ENCODE measurements at regions not wholly inside any gene's neighbourhood (a gene's known extent, or its start where the extent isn't known, plus 50 kb on each side); places are given as distances from the start of the nearest gene placed in this dataset.

DNA sequence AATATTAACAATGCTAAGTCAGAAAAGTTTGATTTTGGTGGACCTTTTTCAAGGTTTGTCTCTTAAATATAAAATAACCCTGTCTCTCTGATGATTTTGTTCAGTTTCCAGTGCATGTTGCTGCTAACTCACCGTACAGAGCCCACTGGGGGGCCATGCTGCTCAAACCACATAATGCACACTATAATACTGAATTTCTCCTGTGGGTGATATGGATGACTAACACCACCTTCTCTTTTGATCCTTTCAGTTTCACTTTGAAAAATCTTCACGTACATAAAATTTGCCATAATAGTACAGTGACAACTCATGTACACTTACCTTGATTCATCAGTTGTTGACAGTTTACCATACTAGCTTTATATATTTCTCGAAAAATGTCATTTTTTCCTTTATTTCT lies 506.6 kb upstream of the MAN1A1 start:
- Histone ChIP-seq H4K8ac (ENCODE audit: extremely low read depth, insufficient read depth, low read length) (no peak overlapping the region), H3K56ac (replicated peaks; ENCODE audit: insufficient read length, low read depth, low read length) (no peak overlapping the region), H3K9ac (replicated peaks in 1 of 4; ENCODE audit: extremely low read depth in 1 of 4, low read depth in 3 of 4, low read length in 3 of 4) (no peak overlapping the region), H3K79me1 (ENCODE audit: low read depth, low read length) (no peaks in the 10 kb centered on the region), H4K5ac (ENCODE audit: insufficient read length, low read depth, low read length) (no peak overlapping the region), H2BK15ac (ENCODE audit: low read length) (no peak overlapping the region), H3K4me2 (ENCODE audit: insufficient read depth in 1 of 2, low read depth in 2 of 2, low read length in 2 of 2) (no peak overlapping the region), H2BK5ac (ENCODE audit: low read depth, low read length) (no peak overlapping the region), H3K4me1 (replicated peaks in 1 of 4; ENCODE audit: control insufficient read depth in 3 of 4, insufficient read depth in 4 of 4, low read length in 3 of 4) (no peaks in the 10 kb centered on the region), H3K14ac (ENCODE audit: insufficient read length) (no peak overlapping the region), H3K9me3 (ENCODE audit: insufficient read depth in 2 of 2, low read depth in 1 of 2, low read length in 1 of 2) (no peaks in the 10 kb centered on the region), H2AK5ac (ENCODE audit: low read depth, low read length) (no peak overlapping the region), H4K20me1 (replicated peaks in 1 of 2; ENCODE audit: control insufficient read depth in 1 of 2, insufficient read depth in 2 of 2, low read length in 2 of 2) (no peaks in the 10 kb centered on the region), H3K4me3 (ENCODE audit: extremely low read depth in 1 of 4, insufficient read depth in 2 of 4, low read depth in 3 of 4, low read length in 4 of 4) (no peak overlapping the region), H3K27ac (ENCODE audit: low read depth, low read length) (no peak overlapping the region), H3K23me2 (ENCODE audit: low read depth, low read length) (no peaks in the 10 kb centered on the region), H3K4ac (replicated peaks; ENCODE audit: insufficient read length, low read depth, low read length) (no peak overlapping the region), H3K36me3 (ENCODE audit: control insufficient read depth in 2 of 4, insufficient read depth in 4 of 4, low read length in 3 of 4) (no peaks in the 10 kb centered on the region), H3K23ac (ENCODE audit: insufficient read length) (no peak overlapping the region), H2BK120ac (replicated peaks; ENCODE audit: low read depth, low read length) (no peak overlapping the region), H2BK20ac (ENCODE audit: low read length) (no peak overlapping the region), H3K79me2 (ENCODE audit: control insufficient read depth in 1 of 2, insufficient read depth in 2 of 2, low read length in 2 of 2) (no peaks in the 10 kb centered on the region), H4K91ac (replicated peaks; ENCODE audit: insufficient read length, low read length) (no peak overlapping the region), H3K18ac (ENCODE audit: extremely low read depth, low read length) (no peak overlapping the region), H3K27me3 (replicated peaks in 1 of 4; ENCODE audit: control insufficient read depth in 3 of 4, extremely low read depth in 1 of 4, insufficient read depth in 3 of 4, low read length in 3 of 4) (no peaks in the 10 kb centered on the region), H2BK12ac (ENCODE audit: low read depth, low read length) (no peak overlapping the region), H2AFZ (ENCODE audit: low read length) (no peak overlapping the region)
- POLR2A ChIA-PET (ENCODE audit: partially characterized antibody): no interaction called here
- WGBS, 2 experiments (ENCODE audit: extremely low coverage in 1 of 2, insufficient coverage in 1 of 2, insufficient read length in 1 of 2, insufficient replicate concordance in 2 of 2, low coverage in 1 of 2, low lambda C conversion rate in 2 of 2, missing lambda C conversion rate in 1 of 2): 93% methylated on average over 3 of the region's 3 CpGs; no CpG with 5 or more reads in 1 of the 2 experiments
- no peak for TF ChIP-seq ZNF274 (IDR thresholded peaks at IDR 0.05; ENCODE audit: borderline replicate concordance, extremely low read depth, low read length)
- no peak for TF ChIP-seq CHD2 (IDR thresholded peaks at IDR 0.05; ENCODE audit: low read length)
- TF ChIP-seq CREB1 (IDR thresholded peaks at IDR 0.05): no peak
- TF ChIP-seq, protein P1, sequence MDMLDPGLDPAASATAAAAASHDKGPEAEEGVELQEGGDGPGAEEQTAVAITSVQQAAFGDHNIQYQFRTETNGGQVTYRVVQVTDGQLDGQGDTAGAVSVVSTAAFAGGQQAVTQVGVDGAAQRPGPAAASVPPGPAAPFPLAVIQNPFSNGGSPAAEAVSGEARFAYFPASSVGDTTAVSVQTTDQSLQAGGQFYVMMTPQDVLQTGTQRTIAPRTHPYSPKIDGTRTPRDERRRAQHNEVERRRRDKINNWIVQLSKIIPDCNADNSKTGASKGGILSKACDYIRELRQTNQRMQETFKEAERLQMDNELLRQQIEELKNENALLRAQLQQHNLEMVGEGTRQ (IDR thresholded peaks at IDR 0.05; ENCODE audit: low read length): no peak
- CTCF ChIA-PET (ENCODE audit: partially characterized antibody): interaction anchor here (1.5 kb wide), 1 partner anchor 523 kb away, joined by 3 read pairs; no protein-coding TSS in a partner anchor
- FAIRE-seq: no peak
- no peak for DNase-seq (ENCODE audit: low read depth in 1 of 2, low spot score in 2 of 2)
